NCI-H2227 (cell line): ENCODE measurements at regions not wholly inside any gene's neighbourhood (a gene's known extent, or its start where the extent isn't known, plus 50 kb on each side); places are given as distances from the start of the nearest gene placed in this dataset.
A peak's percentile ranks its signal among the peaks of the same experiment; 100 is the strongest.

Source experiments
- DNase-seq: peaks from one replicate; lab custom pipeline; 2025; ENCODE audit not compliant: unreplicated experiment; lab: John Stamatoyannopoulos, UW

DNA sequence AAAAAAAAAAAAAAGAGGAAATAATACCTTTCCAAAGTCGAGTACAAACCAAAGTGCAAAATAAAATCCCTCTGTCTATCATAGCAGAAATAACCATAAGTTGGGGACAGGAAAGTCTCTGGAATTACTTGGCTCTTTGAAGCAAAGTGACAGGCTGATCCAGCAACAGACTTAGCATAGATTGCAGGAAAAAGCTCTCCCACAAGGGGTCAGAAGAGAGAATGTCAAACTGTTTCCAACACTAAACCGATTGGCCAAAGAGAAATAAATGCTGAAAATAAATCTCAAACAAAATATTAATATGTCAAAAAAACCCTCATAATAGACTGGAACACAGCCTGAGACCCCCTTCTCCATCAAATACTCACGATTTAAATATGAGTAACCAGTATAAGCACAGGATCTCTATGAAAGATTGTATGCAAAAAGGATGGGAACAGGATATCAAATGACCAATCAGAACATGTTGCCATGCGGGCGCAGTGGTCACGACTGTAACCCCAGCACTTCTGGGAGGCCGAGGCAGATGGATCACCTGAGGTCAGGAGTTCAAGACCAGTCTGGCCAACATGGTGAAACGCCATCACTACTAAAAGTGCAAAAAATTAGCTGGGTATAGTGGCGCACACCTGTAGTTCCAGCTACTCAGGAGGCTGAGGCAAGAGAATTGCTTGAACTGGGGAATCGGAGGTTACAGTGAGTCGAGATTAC is 1000.7 kb upstream of the LRRN3 start:
- DNase-seq = peak; percentile 5

- no peak for DNase-seq
Observed at GRCh38 chr7:110095372-110096052, 995.4 kb upstream of the LRRN3 start.

DNA sequence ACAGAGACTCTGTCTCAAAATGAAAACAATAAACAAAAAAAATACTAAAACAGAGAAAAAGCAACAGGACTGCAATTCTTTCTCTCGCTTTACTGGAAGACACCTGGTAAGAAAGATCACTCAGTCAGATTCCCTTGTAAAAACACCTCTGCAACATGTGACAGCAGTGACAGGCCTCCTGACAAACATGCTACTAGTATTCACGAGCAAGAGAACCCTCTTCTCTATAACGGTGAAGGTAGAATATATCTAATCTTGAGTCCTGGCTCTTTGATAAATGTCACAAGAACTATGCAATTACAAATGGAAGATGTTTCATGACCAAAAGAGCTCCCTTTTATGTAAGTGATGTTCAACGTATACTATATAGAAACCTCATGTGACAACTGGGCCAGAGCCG is 986.7 kb upstream of the LRRN3 start:
- no peak for DNase-seq

DNA sequence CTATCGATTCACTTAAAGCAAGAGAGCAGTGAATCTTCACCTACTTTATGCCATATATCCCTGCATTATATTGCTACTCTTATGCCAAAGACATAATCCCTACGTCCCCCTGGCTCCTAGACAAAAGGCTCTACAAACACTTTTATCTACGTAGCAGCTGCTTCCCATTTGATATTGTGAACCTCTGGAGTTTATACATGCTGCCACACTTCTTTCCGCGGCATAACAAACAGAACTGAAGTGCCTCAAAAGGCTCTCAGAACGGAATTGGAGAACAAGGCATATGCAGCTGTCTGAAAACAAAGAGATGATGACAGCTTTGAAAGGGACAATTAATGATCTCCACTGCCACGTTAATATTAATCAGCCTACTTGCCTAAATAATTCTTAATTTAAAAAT is 985.6 kb upstream of the LRRN3 start:
- DNase-seq = no peak

- no peak for DNase-seq
Observed at GRCh38 chr7:110105840-110106239, 985.1 kb upstream of the LRRN3 start.

DNA sequence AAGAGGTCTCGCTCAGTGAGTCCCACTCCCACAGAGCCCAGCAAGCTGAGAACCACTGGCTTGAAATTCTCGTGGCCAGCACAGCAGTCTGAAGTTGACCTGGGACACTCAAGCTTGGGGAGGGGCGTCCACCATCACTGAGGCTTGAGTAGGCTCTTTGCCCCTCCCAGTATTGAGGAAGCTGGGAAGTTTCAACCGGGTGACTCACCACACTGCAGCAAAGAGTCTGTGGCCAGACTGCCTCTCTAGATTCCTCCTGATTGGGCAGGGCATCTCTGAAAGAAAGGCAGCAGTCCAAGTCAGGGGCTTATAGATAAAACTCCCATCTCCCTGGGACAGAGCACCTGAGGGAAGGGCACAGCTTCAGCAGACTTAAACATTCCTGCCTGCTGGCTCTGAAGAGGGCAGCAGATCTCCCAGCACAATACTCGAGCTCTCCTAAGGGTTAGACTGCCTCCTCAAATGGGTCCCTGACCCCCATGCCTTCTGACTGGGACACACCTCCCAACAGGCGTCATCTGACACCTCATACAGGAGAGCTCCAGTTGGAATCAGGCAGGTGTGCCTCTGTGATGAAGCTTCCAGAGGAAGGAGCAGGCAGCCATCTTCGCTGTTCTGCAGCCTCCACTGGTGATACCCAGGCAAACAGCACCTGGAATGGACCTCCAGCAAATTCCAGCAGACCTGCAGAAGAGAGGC is 970.9 kb upstream of the LRRN3 start:
- no peak for DNase-seq

DNA sequence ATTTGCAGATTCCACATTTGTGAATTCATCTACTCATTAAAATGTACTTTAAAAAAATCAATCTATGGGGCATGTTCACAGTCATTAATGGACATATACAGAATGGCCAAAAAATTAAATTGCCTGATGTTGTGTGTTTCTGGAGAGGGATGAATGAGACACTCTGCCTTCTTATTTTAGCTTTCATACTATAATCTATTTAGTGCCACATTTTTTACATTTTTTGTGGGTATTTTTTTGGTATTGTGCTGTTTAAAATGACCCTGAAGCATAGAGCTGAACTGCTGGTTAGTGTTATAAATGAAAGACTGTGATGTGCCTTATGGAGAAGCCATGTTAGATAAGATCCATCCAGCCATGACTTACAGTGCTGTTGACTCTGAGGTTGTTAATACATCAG is 961.8 kb upstream of the LRRN3 start:
- no peak for DNase-seq

GRCh38 chr7:110130669-110131068 is 960.3 kb upstream of the LRRN3 start:
- DNase-seq = no peak

DNA sequence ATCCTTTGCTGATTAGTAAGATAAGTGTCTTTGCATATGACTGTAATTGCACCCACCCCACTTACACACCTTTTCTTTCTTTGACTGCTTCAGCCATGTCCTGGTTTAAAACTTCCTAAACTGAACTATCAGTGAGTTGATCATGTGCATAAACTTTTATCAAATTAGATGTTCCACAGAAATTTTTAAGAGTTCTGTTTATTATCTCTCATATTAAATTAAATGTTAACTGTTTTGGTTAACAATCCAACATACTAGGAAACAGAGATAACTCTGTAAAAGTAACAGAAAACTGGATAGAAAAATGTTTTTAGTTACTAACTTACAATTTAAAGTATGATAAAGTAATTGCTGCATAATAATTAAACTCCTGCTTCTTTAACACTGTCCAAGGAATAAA is 959.6 kb upstream of the LRRN3 start:
- no peak for DNase-seq

GRCh38 chr7:110139056-110139455 is 951.9 kb upstream of the LRRN3 start:
- no peak for DNase-seq

DNA sequence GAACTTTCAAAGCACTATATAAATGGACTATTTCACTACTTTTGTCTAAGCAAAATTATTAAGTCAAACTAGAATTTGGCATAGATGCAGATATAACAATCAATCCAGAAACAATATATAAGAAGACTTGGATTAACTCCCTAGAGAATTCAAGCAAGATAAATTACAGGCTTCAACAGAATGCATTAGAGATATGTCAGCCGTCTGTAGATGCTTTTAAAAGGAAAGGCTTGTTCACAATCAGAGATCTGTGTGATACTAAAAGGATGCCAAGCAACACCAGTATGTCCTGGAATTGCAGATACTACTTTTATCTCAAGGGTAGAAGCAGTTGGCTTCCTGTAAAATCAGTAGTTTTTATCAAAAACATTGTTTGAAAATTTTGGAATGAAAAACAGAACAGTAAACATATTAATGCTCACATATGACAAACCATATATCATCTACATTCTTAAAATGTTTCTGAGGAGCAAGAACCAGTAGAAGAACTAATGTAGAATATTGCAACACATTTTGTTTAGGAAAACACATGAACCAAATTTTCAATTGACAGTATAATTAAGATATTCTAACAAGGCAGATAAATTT is 947.9 kb upstream of the LRRN3 start:
- no peak for DNase-seq

GRCh38 chr7:110144599-110144998 is 946.3 kb upstream of the LRRN3 start:
- DNase-seq = no peak

- DNase-seq = no peak
Observed at GRCh38 chr7:110148054-110148453, 942.9 kb upstream of the LRRN3 start.

DNA sequence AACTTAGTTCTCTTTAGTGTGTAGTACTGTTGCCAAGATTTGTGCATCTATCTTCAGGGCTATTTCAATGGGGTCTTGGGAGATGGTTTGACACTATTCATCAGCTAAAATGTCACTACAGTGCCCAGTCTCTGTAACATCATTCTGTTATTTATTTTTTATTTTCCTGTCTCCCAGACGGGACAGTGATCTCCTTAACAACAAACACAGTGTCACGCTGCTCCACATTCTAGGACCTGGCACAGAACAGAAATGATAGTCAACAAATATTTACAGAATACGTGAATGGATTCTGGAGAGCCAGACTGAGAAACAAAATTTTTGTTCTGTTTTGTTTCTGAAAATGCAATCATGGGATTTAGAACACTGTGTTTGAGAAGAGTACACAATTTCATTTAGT is 937.7 kb upstream of the LRRN3 start:
- no peak for DNase-seq

DNA sequence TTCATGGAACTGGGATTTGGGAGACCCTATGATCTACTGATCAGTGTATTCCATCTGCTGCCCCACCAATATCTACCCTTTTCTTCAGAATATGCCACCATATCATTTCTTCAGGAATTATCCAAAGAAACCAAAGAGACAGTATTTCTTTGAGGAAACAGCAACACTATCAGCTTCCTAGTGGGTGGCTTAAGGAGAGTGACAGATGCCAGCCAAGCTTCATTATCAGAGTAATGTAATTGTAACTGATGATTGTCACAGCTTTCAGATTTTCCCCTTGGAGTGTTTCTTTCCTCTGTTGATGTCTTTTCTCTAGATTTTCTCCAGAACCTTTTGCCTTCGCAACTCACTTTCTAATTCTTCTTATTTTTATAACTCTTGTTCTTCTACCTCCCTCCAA is 934.4 kb upstream of the LRRN3 start:
- no peak for DNase-seq

- DNase-seq = no peak
Observed at GRCh38 chr7:110157631-110158362, 933.1 kb upstream of the LRRN3 start.

DNA sequence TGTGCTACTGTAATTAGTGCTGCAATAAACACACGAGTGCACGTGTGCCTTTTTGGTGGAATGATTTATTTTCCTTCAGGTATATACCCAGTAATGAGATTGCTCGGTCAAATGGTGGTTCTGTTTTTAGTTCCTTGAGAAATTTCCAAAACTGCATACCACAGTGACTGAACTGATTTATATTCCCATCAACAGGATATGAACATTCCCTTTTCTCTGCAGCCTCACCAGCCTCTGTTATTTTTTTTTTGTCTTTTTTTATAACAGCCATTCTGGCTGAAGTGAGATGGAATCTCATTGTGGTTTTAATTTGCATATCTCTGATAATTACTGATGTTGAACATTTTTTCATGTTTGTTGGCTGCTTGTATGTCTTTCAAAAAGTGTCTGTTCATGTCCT is 922.9 kb upstream of the LRRN3 start:
- DNase-seq = no peak

DNA sequence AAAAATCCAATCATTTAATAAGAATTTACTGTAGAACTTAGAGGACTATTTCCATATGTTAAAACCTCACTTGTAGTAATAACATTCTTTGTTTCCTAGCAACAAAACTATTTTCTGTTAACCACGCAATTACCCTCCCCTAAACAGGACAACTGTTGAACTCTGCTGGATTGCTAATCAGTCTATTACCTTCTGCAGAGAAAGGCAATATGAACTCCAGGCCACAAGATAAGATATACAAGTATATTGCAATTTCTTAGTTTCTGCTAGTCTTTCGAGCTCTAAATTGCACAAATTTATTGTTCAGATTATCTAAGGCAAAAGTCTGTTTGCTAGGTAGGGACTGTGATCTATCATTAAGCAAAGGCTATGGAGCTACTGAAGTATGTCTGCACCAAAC is 920.1 kb upstream of the LRRN3 start:
- no peak for DNase-seq

DNA sequence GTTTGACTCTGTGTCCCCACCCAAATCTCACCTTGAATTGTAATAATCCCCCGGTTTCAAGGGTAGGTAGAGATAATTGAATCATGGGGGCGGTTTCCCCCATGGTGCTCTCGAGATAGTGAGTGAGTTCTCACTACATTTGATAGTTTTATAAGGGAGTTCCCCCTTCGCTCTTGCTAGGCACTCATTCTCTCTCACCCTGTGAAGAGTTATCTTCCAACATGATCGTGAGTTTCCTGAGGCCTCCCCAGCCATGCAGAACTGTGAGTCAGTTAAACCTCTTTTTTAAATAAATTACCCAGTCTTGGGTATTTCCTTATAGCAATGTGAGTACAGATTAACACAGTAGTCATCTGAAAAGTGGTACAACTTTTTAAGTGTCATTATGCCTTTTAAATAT is 913.5 kb upstream of the LRRN3 start:
- DNase-seq = no peak

GRCh38 chr7:110179037-110179436 is 911.9 kb upstream of the LRRN3 start:
- no peak for DNase-seq

GRCh38 chr7:110181768-110182167 is 909.2 kb upstream of the LRRN3 start:
- no peak for DNase-seq
